SK-N-MC (cell line): ENCODE measurements at regions not wholly inside any gene's neighbourhood (a gene's known extent, or its start where the extent isn't known, plus 50 kb on each side); places are given as distances from the start of the nearest gene placed in this dataset.

Experiments
- DNase-seq: peaks from one replicate; pipeline ENCODE4 v3.0.0-alpha.2; 2011; ENCODE audit warnings: low read depth, low spot score
- H3K27ac ChIP-seq: fragments of 200-600 bp; sonication (generic); 2 replicates; pipeline ENCODE4 v1.5.1; 2016; ENCODE audit warnings: mixed run types
- H3K36me3 ChIP-seq: fragments of 200-600 bp; sonication (generic); 2 replicates; pipeline ENCODE4 v1.6.1; 2017; ENCODE audit warnings: antibody characterized with exemption, low read length, mixed read lengths; ENCODE audit not compliant: insufficient read depth
- H3K4me3 ChIP-seq: fragments of 200-600 bp; sonication (generic); 2 replicates; pipeline ENCODE4 v1.5.1; 2016
- H3K9ac ChIP-seq: fragments of 200-600 bp; sonication (generic); 2 replicates; pipeline ENCODE4 v1.8.0; 2017; ENCODE audit warnings: mixed run types, mixed read lengths; ENCODE audit not compliant: insufficient read length
- H3K9me3 ChIP-seq: fragments of 200-600 bp; sonication (generic); 2 replicates; pipeline ENCODE4 v1.6.1; 2017; ENCODE audit warnings: low read depth, mild to moderate bottlenecking, antibody characterized with exemption, low read length, moderate library complexity, mixed read lengths
- EZH2 ChIP-seq: fragments of 200-600 bp; sonication (generic); IDR thresholded peaks from one replicate; pipeline ENCODE4 v1.6.1; 2017; ENCODE audit warnings: antibody characterized with exemption
- FOXP2 ChIP-seq: optimal IDR thresholded peaks from 2 replicates; pipeline ENCODE3; 2011; ENCODE audit warnings: mild to moderate bottlenecking, moderate library complexity; ENCODE audit not compliant: insufficient read depth; ENCODE audit errors: extremely low read length, control extremely low read depth
- POLR2AphosphoS5 ChIP-seq: IDR thresholded peaks from 2 replicates; pipeline ENCODE4 v1.6.1; 2012; ENCODE audit warnings: mild to moderate bottlenecking, low read depth, low read length, borderline replicate concordance

DNA sequence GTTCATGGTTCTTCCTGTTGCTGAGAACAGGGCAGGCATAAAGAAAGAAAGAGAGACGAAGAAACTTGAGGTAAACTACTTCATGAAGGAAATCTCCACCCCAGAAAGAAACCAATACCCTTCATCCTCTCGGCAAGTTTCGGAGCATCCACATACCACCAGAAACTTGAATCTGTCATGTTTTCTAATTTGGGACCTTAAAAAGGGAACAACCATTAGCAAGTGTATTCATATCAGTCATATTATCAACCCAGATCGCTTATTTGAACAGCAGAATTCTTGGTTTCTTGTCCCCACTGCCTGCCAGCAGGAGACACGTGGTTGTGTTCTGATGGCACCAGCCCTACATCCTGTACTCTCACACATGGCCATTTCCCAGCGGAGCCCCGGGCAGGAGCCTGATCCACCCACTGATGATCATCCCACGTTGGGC, 53.2 kb upstream of the FZD7 start:
- Histone ChIP-seq H3K9ac (no peak overlapping the region), H3K27ac (no peak overlapping the region), H3K36me3 (no peaks in the 10 kb centered on the region), H3K4me3 (no peak overlapping the region), H3K9me3 (no peaks in the 10 kb centered on the region)
- no peak for DNase-seq
- TF ChIP-seq FOXP2, result no peak

DNA sequence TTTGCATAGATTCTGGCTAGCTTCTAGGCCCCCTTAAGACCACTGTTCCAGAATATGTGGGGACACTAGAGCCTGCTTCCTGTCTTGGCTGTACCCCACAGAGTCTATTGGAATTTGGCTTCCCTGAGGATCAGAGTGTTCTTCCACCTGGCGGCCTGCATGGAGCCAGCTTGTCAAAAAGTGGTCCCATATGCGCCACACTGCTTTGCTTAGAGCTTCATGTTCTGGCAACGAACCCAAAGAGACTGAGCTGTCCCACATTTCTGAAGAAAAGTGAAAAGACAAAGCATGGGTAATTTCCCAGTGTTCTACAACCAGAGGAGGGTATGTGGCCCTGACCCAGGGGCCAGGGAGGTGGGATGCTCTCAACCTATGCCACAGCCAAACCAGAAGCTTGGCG, 52.7 kb upstream of the FZD7 start:
- no peak for TF ChIP-seq EZH2
- no peak for TF ChIP-seq FOXP2
- no peak for TF ChIP-seq POLR2AphosphoS5
- no peak for DNase-seq
- H3K9ac ChIP-seq, result no peak overlapping the region
- H3K27ac ChIP-seq, result no peak overlapping the region
- no peak overlapping the region for H3K4me3 ChIP-seq
- no peaks in the 10 kb centered on the region for H3K9me3 ChIP-seq
- H3K36me3 ChIP-seq, result no peaks in the 10 kb centered on the region

DNA sequence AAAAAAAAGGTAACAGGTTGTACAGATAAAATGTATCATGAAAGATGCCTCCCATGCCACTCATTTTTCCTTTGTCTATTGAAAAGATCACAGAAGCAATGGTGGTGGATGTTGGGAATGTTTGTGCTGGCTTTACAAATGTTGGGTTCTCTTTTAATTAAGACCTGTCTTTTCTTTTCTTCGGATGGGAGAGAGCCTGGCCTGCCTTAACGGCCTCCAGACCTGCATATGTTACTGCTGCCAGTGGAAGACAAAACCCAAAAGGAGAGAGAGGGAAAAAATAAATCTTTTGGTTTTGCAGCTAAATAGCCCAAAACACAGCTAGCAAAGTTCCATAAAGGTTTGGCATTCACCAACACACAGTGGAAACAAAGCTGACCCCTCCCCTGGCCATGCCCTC, 50.5 kb upstream of the FZD7 start:
- Histone ChIP-seq H3K27ac (no peak overlapping the region), H3K9ac (no peak overlapping the region), H3K4me3 (no peak overlapping the region), H3K36me3 (no peaks in the 10 kb centered on the region), H3K9me3 (no peaks in the 10 kb centered on the region)
- DNase-seq, result no peak
- no peak for TF ChIP-seq FOXP2

DNA sequence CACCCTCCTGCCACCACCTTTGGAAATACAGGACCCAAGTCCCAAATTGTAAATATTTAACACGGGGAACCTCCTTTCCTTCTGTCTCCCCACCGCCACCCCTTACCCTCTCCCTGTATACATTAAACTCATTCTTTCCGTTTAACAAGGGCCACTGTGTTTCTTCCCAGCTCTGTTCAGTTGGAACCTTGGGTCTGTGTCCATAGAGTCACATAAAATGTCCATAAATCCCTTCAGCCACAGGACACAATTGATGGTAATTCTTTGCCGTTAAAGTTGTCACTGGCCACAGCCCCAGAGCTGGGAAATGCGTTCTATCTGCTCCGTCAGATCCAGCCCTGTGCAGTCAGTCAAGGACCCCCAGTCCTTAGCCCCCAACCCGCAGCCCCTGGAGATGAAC, 49.9 kb upstream of the FZD7 start:
- Histone ChIP-seq H3K36me3 (no peaks in the 10 kb centered on the region), H3K4me3 (no peak overlapping the region), H3K9ac (no peak overlapping the region), H3K9me3 (no peaks in the 10 kb centered on the region), H3K27ac (no peak overlapping the region)
- DNase-seq, result no peak
- no peak for TF ChIP-seq POLR2AphosphoS5
- TF ChIP-seq FOXP2, result no peak
- TF ChIP-seq EZH2, result no peak
